ENCODE measurements at regions not wholly inside any gene's neighbourhood (a gene's known extent, or its start where the extent isn't known, plus 50 kb on each side); places are given as distances from the start of the nearest gene placed in this dataset.

- no peak for TF ChIP-seq CTCF (IDR thresholded peaks at IDR 0.05; ENCODE audit: low read depth, low read length)
- no peak for DNase-seq (ENCODE audit: extremely low read depth, low read depth)
These were observed 75.7 kb upstream of the FCN1 start for GRCh38 chr9:134993416-134993815.

GRCh38 chr9:134993996-134994720 lies 76.4 kb upstream of the FCN1 start:
- TF ChIP-seq CTCF (IDR thresholded peaks at IDR 0.05; ENCODE audit: low read depth, low read length), result no peak
- no peak for DNase-seq (ENCODE audit: extremely low read depth, low read depth)

GRCh38 chr9:134994926-134995791 lies 77.4 kb upstream of the FCN1 start:
- DNase-seq (ENCODE audit: extremely low read depth, low read depth), result no peak
- TF ChIP-seq CTCF (IDR thresholded peaks at IDR 0.05; ENCODE audit: low read depth, low read length), result no peak

GRCh38 chr9:134995792-134996120 lies 78.0 kb upstream of the FCN1 start:
- DNase-seq (ENCODE audit: extremely low read depth, low read depth), result no peak
- no peak for TF ChIP-seq CTCF (IDR thresholded peaks at IDR 0.05; ENCODE audit: low read depth, low read length)

GRCh38 chr9:134996591-134997530 lies 79.1 kb upstream of the FCN1 start:
- no peak for TF ChIP-seq CTCF (IDR thresholded peaks at IDR 0.05; ENCODE audit: low read depth, low read length)
- DNase-seq (ENCODE audit: extremely low read depth, low read depth), result no peak

- TF ChIP-seq CTCF (IDR thresholded peaks at IDR 0.05; ENCODE audit: low read depth, low read length), result no peak
- DNase-seq (ENCODE audit: extremely low read depth, low read depth), result no peak
These were observed 83.0 kb upstream of the FCN1 start for GRCh38 chr9:135000647-135001245.

Data from AG09319 (cell line).